Suprapubic skin (tissue), 4 donors: ENCODE measurements at regions not wholly inside any gene's neighbourhood (a gene's known extent, or its start where the extent isn't known, plus 50 kb on each side); places are given as distances from the start of the nearest gene placed in this dataset.

Experiments used
- DNase-seq, 2 donors: peaks; one replicate each; pipeline ENCODE4 v3.0.0-alpha.2; 2019; ENCODE audit warnings: low spot score in 2 of 2
- H3K27ac ChIP-seq: fragments of 200-600 bp; sonication (generic); one replicate; pipeline ENCODE4 v1.5.1; 2019
- H3K27me3 ChIP-seq: fragments of 200-600 bp; sonication (generic); one replicate; pipeline ENCODE4 v1.5.1; 2019
- H3K36me3 ChIP-seq: fragments of 200-600 bp; sonication (generic); one replicate; pipeline ENCODE4 v1.5.1; 2019
- H3K4me1 ChIP-seq: fragments of 200-600 bp; sonication (generic); one replicate; pipeline ENCODE4 v1.5.1; 2019
- H3K4me3 ChIP-seq: fragments of 200-600 bp; sonication (generic); one replicate; pipeline ENCODE4 v1.5.1; 2019; ENCODE audit warnings: mild to moderate bottlenecking
- H3K9me3 ChIP-seq: fragments of 200-600 bp; sonication (generic); one replicate; pipeline ENCODE4 v1.5.1; 2019
- CTCF ChIP-seq, 2 donors: fragments of 200-600 bp in 1 of 2; fragments of 450-650 bp in 1 of 2; sonication (generic) in 1 of 2; IDR thresholded peaks; one replicate each; pipeline ENCODE4 v1.5.1; 2016 to 2019; ENCODE audit warnings: antibody characterized with exemption in 2 of 2, mild to moderate bottlenecking in 1 of 2, moderate library complexity in 1 of 2
- EP300 ChIP-seq: sonication (generic); formaldehyde crosslinking; IDR thresholded peaks from one replicate; pipeline ENCODE4 v1.6.1; 2017; ENCODE audit warnings: antibody characterized with exemption
- POLR2A ChIP-seq, 2 donors: fragments of 450-650 bp; IDR thresholded peaks; one replicate each; pipeline ENCODE4 v1.6.1; 2017; ENCODE audit warnings: antibody characterized with exemption in 2 of 2, mild to moderate bottlenecking in 2 of 2, moderate library complexity in 2 of 2
- POLR2AphosphoS5 ChIP-seq, 3 donors: sonication (generic); formaldehyde crosslinking; IDR thresholded peaks; one replicate each; pipeline ENCODE4 v1.6.1; 2017; ENCODE audit warnings: antibody characterized with exemption in 3 of 3
- WGBS: methylation state at CpG from one replicate; pipeline ENCODE4 v1.1.5; 2018; 5-methylcytosine and 5-hydroxymethylcytosine counted together

DNA sequence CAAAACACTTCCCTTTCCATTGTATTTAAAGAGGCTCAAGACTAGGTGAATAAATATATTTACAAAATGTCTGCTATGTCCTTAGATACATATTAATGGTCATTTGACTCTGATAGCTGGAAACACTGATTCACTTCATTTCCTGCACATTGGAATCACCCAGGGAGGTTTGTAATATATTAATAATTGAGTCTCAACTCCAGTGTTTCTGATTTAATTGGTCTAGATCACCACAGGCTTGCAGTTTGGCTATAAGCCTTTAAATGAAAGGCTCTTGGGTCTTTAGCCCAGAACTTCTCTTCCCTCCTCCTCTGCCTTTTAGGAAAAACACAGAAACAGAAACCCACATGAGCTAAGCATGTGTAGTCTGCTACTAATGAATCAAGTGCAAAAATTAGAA, 378.0 kb downstream of the TBC1D4 start:
- no peak for TF ChIP-seq CTCF (IDR thresholded peaks at IDR 0.05)
- no peak for TF ChIP-seq POLR2AphosphoS5 (IDR thresholded peaks at IDR 0.05)
- no peak for TF ChIP-seq EP300
- TF ChIP-seq POLR2A (IDR thresholded peaks at IDR 0.05), result no peak
- no peaks in the 10 kb centered on the region for H3K36me3 ChIP-seq
- no peak for DNase-seq

GRCh38 chr13:75102001-75102716, 379.8 kb downstream of the TBC1D4 start:
- no peak overlapping the region for H3K4me3 ChIP-seq
- H3K9me3 ChIP-seq, result no peaks in the 10 kb centered on the region
- no peaks in the 10 kb centered on the region for H3K27me3 ChIP-seq
- 75% methylated on average over 5 of the region's 5 CpGs for WGBS
- no peaks in the 10 kb centered on the region for H3K36me3 ChIP-seq
- no peak overlapping the region for H3K27ac ChIP-seq
- no peaks in the 10 kb centered on the region for H3K4me1 ChIP-seq
- no peak for TF ChIP-seq EP300
- TF ChIP-seq POLR2A (IDR thresholded peaks at IDR 0.05), result no peak
- TF ChIP-seq POLR2AphosphoS5 (IDR thresholded peaks at IDR 0.05), result no peak
- no peak for TF ChIP-seq CTCF (IDR thresholded peaks at IDR 0.05)
- no peak for DNase-seq

More for the DNA sequence above, 378.0 kb downstream of the TBC1D4 start:
- no peaks in the 10 kb centered on the region for H3K9me3 ChIP-seq
- no peaks in the 10 kb centered on the region for H3K4me1 ChIP-seq
- H3K4me3 ChIP-seq, result no peak overlapping the region
- H3K27me3 ChIP-seq, result no peaks in the 10 kb centered on the region
- no peak overlapping the region for H3K27ac ChIP-seq

GRCh38 chr13:75101348-75101747, 380.6 kb downstream of the TBC1D4 start:
- H3K4me1 ChIP-seq, result no peaks in the 10 kb centered on the region
- H3K4me3 ChIP-seq, result no peak overlapping the region
- H3K27me3 ChIP-seq, result no peaks in the 10 kb centered on the region
- no peak for TF ChIP-seq POLR2AphosphoS5 (IDR thresholded peaks at IDR 0.05)
- no peak for TF ChIP-seq POLR2A (IDR thresholded peaks at IDR 0.05)
- TF ChIP-seq EP300, result no peak
- no peak for TF ChIP-seq CTCF (IDR thresholded peaks at IDR 0.05)
- H3K9me3 ChIP-seq, result no peaks in the 10 kb centered on the region
- no peak for DNase-seq
- WGBS, result 94% methylated on average over 1 of the region's 1 CpG
- no peaks in the 10 kb centered on the region for H3K36me3 ChIP-seq
- H3K27ac ChIP-seq, result no peak overlapping the region

- WGBS, result 79% methylated on average over 2 of the region's 2 CpGs
- Histone ChIP-seq H3K9me3 (no peaks in the 10 kb centered on the region), H3K36me3 (no peaks in the 10 kb centered on the region), H3K4me3 (no peak overlapping the region), H3K27ac (no peak overlapping the region), H3K27me3 (no peaks in the 10 kb centered on the region), H3K4me1 (no peaks in the 10 kb centered on the region)
- DNase-seq, result no peak
- TF ChIP-seq POLR2AphosphoS5 (IDR thresholded peaks at IDR 0.05) (no peak), EP300 (no peak), POLR2A (IDR thresholded peaks at IDR 0.05) (no peak), CTCF (IDR thresholded peaks at IDR 0.05) (no peak)
These were observed 389.8 kb downstream of the TBC1D4 start for GRCh38 chr13:75092143-75092542.

GRCh38 chr13:75091718-75092117, 390.3 kb downstream of the TBC1D4 start:
- no peaks in the 10 kb centered on the region for H3K9me3 ChIP-seq
- H3K27ac ChIP-seq, result no peak overlapping the region
- no peak for DNase-seq
- TF ChIP-seq POLR2AphosphoS5 (IDR thresholded peaks at IDR 0.05) (no peak), POLR2A (IDR thresholded peaks at IDR 0.05) (no peak), EP300 (no peak), CTCF (IDR thresholded peaks at IDR 0.05) (no peak)
- no peaks in the 10 kb centered on the region for H3K27me3 ChIP-seq
- no peaks in the 10 kb centered on the region for H3K36me3 ChIP-seq
- H3K4me1 ChIP-seq, result no peaks in the 10 kb centered on the region
- no peak overlapping the region for H3K4me3 ChIP-seq
- WGBS, result 57% methylated on average over 2 of the region's 2 CpGs
